GM19238 (cell line): ENCODE measurements at regions not wholly inside any gene's neighbourhood (a gene's known extent, or its start where the extent isn't known, plus 50 kb on each side); places are given as distances from the start of the nearest gene placed in this dataset.

Experiments used
- DNase-seq: peaks from one replicate; pipeline ENCODE4 v3.0.0; 2011; ENCODE audit warnings: low spot score; ENCODE audit not compliant: insufficient read length

- DNase-seq = no peak
These were observed 85.7 kb downstream of the B3GNT2 start for GRCh38 chr2:62281663-62282062.

GRCh38 chr2:62277688-62278087 is 81.8 kb downstream of the B3GNT2 start:
- DNase-seq = no peak
